NCI-H345 (cell line): ENCODE measurements at regions not wholly inside any gene's neighbourhood (a gene's known extent, or its start where the extent isn't known, plus 50 kb on each side); places are given as distances from the start of the nearest gene placed in this dataset.
"Not testable (repeated sequence)": the region's sequence is repeated elsewhere in the genome, so short reads cannot be mapped to it uniquely, and the experiment has no call there.

Source experiments
- DNase-seq: peaks from one replicate; lab custom pipeline; 2025; lab: John Stamatoyannopoulos, UW

DNA sequence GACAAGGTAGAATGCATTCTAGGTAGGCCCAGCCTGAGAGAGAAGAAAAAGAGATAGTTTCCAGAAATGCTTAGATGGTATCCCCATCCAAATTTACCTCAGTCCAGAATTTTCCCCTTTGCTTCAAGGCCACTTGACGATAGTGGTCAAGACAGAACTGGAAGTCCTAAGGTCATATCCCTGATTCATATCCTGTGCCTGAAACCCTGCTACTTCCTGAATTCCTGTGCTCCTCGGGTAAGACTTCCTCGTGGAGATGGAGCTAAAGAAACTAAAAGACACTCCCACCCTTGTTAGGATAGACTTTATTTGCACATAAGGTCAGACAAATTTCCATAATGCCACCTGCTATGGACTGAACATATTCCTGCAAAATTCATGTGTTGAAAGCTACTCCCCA, 175.9 kb downstream of the EVX1 start:
- DNase-seq = no peak

DNA sequence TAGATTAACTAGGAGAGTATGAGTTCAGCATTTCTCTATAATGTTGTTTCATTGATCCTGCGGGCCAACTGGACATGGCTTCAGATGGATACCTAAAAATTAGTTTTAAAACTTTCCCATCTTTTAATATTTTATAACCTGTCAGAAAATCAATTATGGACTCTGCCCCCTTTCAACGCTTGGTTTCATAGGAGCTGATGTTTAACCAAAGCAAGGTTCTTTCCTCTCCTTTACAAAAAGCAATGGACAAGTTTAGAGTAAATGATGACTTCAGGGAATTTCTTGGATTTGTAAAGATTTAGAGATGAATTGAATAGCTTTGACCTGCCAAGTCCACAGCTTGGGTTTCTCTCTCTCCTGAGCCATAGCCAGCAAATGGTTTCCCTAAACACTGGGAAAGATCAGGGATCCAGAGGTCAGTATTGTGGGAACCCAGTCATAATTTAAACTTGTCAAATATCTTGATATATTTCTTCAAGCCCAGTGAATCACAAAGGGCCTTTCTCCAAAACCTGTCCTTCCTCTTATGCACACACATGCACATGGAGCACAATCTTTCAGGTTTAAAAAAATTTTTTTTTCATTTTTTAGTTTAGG, 177.1 kb downstream of the EVX1 start:
- DNase-seq = no peak

DNA sequence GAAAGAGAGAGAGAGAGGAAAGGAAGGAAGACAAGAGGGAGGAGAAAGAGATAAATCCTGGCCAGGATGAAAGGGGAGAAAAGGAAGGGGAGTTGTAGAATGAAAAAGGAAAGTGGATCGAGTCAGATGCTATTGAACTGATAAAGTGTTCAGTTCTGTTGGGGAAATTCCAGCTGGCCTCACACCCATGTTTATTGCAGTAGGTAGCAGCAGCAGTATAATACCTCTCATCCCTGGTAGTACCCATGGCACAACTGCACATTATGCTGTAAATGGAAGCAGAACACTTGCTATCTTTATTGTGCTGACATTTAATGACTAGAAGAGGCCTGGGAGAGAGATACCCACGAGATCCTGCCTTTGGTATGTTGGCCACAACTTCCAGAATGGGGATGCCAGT, 178.1 kb downstream of the EVX1 start:
- DNase-seq = no peak

DNA sequence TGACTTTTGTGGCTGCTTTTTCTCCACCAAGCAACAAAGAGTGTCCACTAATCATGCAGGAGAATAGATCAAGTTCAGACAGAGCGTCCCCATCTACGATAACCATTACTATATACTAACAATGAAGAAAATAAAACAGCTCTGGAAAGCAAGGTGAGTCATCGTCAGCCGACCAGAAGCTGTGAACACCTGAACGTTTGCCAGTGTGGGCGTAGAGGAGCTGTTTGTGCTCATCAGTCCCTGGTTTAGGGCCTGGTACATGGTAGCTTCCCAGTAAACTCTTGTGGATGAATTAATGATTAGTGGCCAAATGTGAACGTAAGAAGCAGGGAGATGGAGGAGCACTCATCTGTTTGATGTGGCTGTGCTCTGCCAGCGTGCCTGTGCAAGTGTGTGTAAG, 180.7 kb downstream of the EVX1 start:
- DNase-seq = no peak

DNA sequence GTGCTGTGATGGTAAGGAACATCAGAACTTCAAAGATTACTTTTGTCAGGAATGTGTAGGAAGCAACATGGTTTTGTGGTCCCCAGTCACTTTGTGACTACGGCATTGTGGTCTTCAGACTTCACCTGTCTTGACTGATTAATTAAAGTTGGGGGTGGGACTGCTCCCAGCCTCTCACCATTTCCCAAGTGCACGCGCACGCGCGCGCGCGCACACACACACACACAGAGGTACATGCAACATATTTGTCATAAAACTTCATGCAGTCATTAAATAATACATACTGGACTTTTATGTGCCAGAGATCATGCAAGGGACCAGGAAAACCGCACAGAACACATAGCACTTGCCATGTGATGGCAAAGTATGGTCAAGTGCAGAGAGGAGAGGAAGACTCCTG, 181.2 kb downstream of the EVX1 start:
- no peak for DNase-seq

DNA sequence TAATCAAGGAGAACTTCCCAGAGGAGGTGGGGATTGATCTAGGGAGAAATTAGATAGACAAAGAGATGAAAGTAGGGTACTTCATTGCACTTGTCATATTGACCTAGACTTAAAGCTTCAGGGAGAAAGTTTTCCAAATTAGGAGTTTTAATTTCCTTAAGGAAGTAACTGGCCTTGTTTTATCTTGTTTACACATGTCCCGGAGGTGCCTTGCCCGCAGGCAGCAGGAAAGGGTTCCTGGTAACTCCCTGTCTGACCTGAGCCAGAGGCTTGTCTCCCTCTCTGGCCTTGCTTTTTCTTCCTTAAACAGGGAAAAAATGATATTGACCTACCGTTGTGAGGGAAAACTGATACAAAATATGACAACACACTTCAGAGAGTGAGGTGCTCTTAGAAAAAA, 181.6 kb downstream of the EVX1 start:
- no peak for DNase-seq

DNA sequence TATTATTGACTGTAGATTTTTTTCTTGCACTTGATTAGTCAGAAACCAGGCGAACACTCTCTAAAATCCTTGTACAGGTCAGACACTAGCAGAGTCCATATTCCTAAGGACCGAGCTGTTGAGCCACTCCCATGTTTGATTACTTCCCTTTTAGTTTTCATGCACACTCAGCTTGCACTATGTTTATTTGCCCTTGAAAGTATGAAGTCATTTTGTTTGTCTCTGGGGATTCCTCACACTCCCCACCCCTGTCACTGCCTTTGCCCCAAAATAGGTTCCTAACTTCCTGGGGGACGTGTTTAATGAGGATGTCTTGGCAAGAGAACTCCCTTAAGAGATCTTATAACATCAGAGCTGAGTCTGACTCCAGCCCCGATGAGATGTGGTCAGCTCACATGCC, 182.1 kb downstream of the EVX1 start:
- no peak for DNase-seq

DNA sequence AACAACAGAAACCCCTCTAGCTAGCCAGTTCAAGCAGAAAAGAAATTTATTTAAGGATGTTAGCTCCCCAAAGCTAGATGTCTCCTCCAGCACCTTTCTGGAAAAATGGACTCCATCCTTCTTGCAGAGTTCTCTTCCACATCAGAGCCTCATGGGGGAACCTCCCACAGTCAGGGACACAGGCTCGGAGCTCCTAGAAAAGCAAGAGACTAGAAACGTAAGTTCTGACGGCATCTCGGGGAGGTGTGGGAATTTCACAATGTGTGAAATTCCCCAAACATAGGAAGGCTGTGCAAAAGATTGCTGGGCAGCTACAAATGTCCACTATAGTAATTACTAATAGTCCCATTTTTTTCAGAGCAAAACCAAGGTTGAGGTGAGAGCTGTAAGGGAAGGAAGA, 184.8 kb downstream of the EVX1 start:
- no peak for DNase-seq

DNA sequence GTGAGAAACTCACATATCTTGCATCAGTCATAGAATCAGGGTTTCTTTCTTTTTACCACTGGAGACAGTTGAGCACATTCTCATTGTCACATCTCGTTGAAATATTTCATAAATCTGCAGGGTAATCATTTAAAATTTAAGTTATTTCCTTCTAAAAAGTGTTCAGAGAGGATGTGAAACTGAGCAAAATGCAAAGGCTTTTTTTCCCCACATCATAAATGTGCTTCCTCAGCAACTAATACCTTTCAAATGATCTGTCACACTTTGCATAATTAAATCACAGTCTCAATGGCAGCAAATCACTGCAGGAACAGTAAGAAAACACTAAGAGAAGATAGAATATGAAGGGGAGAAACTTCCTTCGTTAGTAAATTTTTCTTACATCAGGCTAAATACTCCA, 187.5 kb downstream of the EVX1 start:
- no peak for DNase-seq

DNA sequence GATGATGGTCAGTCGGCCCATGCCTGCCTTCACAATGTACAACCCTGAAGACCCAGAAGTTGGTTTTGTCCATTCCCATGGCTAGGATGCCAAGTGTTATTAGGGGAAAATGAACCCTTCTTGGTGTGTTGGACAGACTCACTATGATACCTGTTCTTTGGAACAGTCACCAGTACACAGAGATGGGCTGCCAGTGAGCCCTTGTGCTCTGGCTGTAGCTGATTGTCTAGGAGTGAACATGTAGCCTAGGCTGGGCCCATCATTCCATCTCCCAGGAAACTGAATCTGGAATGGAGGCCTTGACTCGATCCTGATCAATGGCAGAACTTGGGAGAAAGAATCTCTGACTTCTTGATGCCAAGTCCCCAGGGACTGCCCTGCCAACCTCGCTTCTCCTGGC, 188.9 kb downstream of the EVX1 start:
- DNase-seq = no peak

DNA sequence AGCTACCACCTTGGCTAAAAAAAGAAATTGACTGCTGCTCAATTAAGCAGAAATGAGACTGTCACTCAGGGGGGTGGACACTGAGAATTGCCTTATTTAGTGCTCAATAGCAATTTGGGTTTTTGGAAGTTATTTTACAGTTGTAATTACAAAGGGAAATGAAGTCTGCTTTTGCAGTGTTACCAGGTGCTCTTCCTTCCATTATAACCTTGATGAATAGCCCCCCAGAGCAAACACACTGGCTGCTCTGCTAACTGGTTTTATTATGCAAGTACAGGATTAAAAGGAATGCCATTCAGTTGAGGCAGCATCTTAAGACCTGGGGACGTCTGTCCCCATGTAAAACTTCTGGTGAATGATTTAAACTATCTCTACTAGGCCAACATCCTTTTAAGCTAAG, 191.0 kb downstream of the EVX1 start:
- no peak for DNase-seq

DNA sequence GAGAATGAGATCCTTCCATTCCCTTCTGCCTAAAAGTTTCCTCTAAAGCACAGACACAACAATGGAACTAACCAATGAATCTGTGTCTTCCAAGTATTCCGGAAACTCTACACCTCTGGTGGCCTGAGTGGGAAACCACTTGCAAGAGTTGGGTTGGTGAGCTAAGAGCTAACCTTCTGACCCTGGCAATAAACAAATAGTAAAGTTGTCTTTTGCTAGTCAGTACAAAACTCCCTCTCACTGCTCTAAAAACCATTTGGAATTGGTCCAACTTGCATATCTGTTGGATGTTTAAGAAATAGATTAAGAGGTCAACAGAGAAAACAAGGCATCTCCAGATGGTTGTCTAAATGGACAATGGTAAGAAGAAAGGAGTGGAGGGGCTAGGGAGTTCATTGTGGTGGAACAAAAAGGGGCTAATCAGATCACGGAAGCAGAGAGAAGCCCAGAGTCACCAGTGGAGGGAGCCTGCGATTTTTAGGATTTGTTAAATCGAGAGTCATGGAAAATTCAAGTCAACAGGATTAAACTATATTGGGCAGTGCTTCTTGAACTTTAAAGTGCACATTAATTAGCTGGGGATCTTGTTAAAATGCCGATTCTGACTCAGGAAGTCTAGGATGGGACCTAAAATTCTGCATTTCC, 192.3 kb downstream of the EVX1 start:
- no peak for DNase-seq

DNA sequence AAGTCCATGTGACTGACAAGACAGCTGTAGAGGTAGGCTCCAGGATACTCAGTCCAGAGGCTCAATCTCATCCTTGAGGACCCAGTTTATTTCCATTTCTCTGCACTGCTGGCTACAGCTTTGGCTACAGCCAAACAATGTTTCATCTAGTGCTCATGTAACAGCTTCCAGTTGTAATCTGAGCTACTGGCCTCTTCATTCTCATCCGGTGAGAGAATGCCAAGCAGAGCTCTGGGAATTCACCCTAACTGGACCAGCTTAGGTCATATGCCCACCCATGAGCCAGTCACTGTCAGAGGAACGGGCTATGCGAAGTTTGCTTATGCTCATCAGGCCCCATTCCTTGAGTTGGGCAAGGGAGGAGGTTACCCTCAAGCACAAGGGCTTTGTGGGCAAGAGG, 192.9 kb downstream of the EVX1 start:
- DNase-seq = no peak

DNA sequence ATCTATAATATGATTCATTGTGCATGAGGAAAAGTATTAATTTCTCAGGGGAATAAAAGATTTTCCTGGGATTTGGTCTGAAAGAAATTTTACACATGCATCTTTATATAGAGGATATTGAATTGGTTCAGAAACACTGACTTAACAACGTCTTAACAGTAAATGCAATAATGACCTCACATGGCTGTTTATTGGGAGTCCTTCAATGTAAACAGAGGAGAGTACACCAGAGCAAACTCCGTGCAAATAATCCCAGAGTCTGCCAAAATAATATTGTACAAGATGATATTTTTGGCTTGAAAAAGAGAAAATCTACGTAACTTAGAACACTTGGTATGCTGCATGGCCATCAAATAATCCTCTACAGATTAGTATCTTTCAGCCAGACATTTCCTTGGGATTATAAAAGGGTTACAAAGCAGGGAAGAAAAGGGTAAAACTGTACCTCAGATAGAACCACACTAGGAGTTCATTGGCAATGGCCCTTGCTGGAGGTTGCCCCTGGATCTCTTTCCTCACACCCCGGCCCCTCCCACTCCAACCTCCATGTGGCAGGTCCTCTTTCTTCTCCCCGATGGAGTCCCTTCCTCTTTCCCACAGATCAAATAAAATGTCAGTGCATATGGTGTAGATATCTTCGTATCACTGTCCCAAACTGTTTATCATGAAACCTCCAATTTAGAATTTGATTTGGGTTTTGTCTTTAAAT, 196.4 kb downstream of the EVX1 start:
- DNase-seq = no peak

DNA sequence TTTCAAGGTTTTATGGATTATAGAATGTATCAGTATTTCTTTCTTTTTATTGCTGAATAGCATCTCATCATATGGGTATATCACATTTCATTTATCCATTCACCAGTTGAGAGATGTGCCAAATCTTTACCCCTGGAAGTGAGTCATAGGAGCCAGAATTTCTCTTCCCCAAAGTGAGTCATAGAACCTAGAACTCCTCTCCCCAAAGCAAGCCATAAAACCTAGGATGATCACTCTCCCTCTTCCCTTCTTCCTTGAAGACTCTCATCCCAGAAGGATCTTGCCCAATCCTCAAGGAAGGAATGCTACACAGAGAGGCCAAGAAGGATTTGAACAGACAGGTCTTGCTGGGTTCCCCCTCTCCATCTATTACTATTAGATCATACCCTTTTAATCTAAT, 199.9 kb downstream of the EVX1 start:
- no peak for DNase-seq

DNA sequence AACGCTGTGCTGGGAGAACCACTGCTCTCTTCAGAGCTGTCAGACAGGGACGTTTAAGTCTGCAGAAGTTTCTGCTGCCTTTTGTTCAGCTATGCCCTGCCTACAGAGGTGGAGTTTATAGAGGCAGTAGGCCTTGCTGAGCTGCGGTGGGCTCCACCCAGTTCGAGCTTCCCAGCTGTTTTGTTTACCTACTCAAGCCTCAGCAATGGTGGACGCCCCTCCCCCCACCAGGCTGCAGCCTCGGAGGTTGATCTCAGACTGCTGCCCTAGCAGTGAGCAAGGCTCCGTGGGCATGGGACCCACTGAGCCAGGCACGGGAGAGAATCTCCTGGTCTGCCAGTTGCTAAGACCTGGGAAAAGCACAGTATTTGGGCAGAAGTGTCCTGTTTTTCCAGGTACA, 206.4 kb downstream of the EVX1 start:
- not testable (repeated sequence) for DNase-seq

DNA sequence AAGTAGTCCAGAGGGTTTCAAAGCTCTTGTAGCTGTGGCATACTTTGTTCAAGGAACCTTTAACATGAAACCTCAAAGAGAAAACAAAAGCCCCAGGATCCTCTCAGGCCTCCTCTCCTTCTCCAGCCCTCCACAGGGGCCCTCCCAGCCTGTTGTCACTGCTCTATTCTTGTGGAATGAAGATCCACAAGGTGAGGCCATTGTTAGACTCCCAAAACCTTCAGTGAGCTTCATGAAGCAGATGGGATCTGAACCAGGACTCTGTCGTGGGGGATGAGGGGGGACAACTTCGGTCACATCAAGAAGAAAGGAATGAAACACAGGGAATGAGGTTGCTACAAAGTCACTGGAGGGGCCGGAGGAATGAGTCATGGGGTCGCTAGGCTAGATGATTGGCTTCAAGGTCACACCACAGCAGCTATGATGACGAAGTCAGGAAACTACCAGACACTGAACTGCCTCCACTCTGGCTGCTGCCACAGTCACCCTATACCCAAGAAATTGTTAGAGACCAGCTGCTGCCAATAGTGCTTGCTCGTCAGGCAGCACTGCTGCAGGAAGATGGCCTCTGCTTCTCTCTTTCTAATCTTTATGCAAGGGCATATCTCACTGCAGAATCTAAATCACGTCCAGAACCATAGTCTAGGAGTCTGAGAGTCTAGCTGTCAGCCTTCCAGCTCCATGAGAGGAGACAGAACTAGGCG, 208.8 kb downstream of the HIBADH start:
- no peak for DNase-seq

DNA sequence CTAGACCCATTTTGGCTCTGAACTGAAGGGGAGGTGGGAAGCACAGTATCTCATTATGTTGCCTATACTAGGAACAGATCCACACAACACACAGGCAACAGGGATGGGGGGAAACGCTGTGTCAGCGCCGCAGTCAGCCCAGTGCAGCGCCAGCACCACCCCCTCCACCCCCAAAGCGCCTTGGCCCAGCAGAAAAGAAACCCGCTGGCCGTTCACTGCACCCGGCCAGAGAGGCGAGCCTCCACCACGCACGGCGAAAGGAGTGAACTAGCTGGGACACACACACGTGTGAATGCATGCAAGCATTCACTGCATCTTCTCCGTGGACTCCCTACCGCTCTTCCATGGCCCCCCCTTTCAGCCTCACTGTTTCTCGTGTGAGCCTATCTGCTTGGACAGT, 205.6 kb downstream of the HIBADH start:
- DNase-seq = not testable (repeated sequence)

DNA sequence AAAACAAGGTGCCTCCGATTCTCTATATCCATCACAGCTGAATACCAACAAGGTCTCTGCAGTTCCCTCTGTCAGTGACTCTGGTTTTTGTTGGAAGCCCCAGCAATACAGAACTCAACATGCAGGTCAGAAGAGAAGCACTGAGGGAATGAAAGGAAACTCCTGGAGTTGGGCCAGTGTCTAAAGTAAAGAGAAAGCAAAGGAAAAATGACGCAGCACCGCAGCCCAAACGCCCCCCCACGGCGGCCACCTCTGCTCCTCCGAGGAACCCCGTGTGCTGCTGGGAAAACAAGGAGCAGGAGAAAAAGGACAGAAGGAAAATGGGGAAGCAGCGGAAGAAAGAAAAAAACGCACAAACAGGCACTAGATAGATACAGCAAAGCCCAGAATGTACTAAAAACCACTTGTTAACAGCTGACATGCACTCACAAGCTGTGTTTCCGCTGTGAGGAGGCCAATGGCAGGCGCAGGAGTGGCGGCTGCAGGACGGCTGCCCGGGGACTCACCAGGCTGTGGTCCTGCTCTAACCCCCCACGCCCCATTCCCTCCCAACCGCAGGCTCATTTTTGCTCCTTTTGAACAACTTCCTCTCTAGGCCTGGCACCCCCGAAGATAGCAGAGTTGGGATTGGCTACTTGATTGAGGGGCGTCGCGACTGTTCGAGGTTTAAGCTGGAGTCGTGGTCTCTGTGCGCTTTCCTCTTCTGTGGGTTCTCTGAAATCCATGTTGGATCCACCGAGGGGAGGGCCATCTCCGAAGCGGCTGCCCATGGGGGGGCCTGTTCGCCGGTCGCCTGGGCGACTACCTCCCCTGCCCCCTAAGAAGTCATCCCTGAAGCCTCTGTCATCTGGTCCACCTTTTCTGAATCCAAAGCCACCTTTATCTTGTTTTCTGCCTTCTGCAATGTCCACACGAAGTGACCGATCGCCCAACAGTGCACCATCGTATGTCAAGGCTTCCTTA, 204.8 kb downstream of the HIBADH start:
- not testable (repeated sequence) for DNase-seq

DNA sequence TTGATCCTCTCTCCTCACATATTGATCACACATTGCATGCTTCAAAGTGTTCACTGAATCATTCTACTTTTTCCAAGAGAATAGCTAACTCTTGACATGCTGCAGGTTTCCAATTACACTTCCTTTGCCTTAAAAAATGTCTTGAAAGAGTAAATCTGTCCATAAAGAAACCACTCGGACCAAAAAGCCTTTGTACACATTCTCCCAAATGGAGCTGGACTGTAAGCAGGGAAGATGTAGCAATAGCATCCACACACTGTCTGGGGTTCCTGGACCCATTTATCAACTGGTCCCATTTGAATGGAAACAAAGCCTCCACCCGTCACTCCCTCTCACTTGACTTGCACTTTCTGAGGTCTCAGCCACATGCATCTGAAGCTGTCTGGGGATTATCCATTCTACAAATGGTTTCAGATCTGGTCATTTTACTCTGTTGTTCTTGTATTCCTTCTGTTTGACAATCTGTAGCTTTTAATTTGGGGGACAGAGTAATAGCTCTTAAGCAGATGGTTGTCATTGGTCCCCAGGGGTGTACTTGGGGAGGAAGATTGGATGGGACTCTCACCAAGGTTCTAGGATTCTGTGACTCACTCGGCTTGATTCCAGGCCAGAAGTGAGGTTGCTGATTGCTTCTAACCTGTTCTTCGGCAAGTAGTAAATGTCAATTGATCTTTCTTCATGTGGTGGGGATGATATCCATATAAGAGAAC, 203.5 kb downstream of the HIBADH start:
- no peak for DNase-seq

DNA sequence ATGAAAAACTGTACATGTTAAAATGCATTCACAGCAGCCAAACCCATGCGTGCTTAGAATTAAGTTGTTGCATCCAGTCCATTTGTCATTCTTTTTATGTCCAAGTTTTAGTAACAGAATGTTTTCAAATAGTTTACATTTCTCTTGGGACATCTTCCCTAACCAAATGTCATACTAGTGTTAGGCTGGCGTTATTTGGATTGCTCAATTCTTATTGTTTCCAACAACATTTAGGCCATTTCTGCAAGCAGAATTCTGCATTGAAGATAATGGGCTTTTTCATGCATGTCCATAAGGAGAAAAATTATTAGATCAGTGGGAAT, 203.0 kb downstream of the HIBADH start:
- DNase-seq = no peak
